WTC11 (cell line): ENCODE measurements at regions not wholly inside any gene's neighbourhood (a gene's known extent, or its start where the extent isn't known, plus 50 kb on each side); places are given as distances from the start of the nearest gene placed in this dataset.

Experiments
- CBFB ChIP-seq: sonication (generic); formaldehyde crosslinking; IDR thresholded peaks from 2 replicates; pipeline ENCODE4 v1.8.1; 2022; ENCODE audit warnings: mild to moderate bottlenecking, low read depth, missing genetic modification reagents
- SMAD4 ChIP-seq: sonication (generic); formaldehyde crosslinking; IDR thresholded peaks from 2 replicates; pipeline ENCODE4 v1.8.0; 2022; ENCODE audit warnings: mild to moderate bottlenecking, missing genetic modification reagents
- ZNF121 ChIP-seq: sonication (generic); formaldehyde crosslinking; IDR thresholded peaks from 2 replicates; pipeline ENCODE4 v1.8.0; 2023; ENCODE audit warnings: missing genetic modification reagents

- TF ChIP-seq SMAD4 (CRISPR knock-in tag) (no peak), CBFB (no peak), ZNF121 (CRISPR knock-in tag) (no peak)
Measured at GRCh38 chr7:15929411-15929810, 242.9 kb upstream of the MEOX2 start.
